ENCODE measurements at regions not wholly inside any gene's neighbourhood (a gene's known extent, or its start where the extent isn't known, plus 50 kb on each side); places are given as distances from the start of the nearest gene placed in this dataset.

DNA sequence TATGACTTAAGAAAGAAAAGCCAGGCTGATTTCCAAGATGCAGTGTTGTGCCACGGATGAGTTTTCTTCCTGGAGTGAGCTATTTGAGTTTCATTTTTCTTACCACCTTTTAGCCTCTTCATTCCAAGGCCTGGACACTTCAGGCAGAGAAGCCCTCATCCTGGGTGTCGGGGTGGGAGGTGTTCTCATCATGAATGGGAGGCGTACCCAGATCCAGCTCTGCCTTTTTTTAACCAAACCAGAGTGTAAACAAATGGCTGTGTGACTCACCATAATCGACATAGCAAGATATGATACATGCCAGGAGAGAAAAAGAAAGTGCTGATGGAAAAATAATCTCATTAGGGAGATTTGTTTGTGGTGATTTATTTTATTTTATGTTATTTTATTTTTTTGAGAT lies 79.9 kb downstream of the ARF6 start:
- H3K4me1 ChIP-seq (ENCODE audit: control insufficient read depth, insufficient read depth, low read length): peaks cover 16% of the 10 kb centered on the region
- H3K27me3 ChIP-seq (ENCODE audit: control insufficient read depth, insufficient read depth, low read length): no peaks in the 10 kb centered on the region
- H3K4me3 ChIP-seq (ENCODE audit: low read depth, low read length): no peak overlapping the region

DNA sequence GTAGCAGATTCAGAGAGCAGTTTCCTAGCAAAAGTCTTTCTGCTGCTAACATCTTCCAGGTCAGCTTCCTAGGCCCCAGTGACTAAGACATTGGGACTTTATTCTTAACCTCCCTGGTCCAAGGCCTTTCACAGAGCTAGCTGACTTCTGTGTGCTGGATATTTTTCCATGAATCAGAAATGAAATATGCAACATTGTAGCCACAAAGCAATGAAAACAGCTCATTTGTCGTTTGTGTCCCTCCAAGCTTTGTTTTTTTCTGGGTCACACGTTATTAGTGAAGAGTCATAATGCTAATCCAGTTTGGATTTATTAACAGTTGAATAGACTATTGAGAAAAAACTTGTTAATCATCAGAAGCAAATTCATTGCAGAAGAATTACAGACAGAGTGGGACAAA lies 82.4 kb downstream of the ARF6 start:
- Histone ChIP-seq H3K27ac (ENCODE audit: low read depth, low read length) (no peak overlapping the region), H3K9ac (ENCODE audit: low read depth, low read length) (no peak overlapping the region), H3K4me3 (ENCODE audit: low read depth, low read length) (no peak overlapping the region), H3K9me3 (ENCODE audit: control insufficient read depth, insufficient read depth, low read length) (no peaks in the 10 kb centered on the region), H3K36me3 (ENCODE audit: control insufficient read depth, insufficient read depth, low read length) (no peaks in the 10 kb centered on the region), H3K27me3 (ENCODE audit: control insufficient read depth, insufficient read depth, low read length) (no peaks in the 10 kb centered on the region), H3K4me1 (ENCODE audit: control insufficient read depth, insufficient read depth, low read length) (peaks cover 16% of the 10 kb centered on the region)

More for the DNA sequence above, 79.9 kb downstream of the ARF6 start:
- no peak overlapping the region for H3K27ac ChIP-seq (ENCODE audit: low read depth, low read length)
- H3K9ac ChIP-seq (ENCODE audit: low read depth, low read length): no peak overlapping the region
- H3K9me3 ChIP-seq (ENCODE audit: control insufficient read depth, insufficient read depth, low read length): no peaks in the 10 kb centered on the region
- no peaks in the 10 kb centered on the region for H3K36me3 ChIP-seq (ENCODE audit: control insufficient read depth, insufficient read depth, low read length)

DNA sequence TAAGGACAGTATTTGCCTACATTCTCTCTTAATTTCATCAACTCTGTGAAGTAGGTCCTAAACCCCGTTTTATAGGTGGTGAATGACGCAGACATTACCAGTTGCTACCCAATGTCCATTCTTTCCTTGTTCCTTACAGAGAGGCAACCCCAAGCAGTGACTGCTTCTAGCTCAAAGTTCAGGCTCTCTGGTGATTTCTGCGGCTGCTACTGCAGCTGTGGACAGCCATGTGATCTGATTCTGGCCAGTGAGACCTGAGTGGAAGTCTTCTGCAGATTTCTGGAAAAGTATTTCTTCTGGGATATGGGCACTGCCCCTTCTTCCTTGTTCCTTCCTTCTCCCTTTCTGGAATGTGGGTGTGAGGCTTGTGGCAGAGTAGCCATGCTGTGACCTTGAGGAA lies 82.9 kb downstream of the ARF6 start:
- Histone ChIP-seq H3K36me3 (ENCODE audit: control insufficient read depth, insufficient read depth, low read length) (no peaks in the 10 kb centered on the region), H3K27me3 (ENCODE audit: control insufficient read depth, insufficient read depth, low read length) (no peaks in the 10 kb centered on the region), H3K4me1 (ENCODE audit: control insufficient read depth, insufficient read depth, low read length) (peaks cover 16% of the 10 kb centered on the region), H3K9me3 (ENCODE audit: control insufficient read depth, insufficient read depth, low read length) (no peaks in the 10 kb centered on the region), H3K4me3 (ENCODE audit: low read depth, low read length) (no peak overlapping the region), H3K9ac (ENCODE audit: low read depth, low read length) (no peak overlapping the region), H3K27ac (ENCODE audit: low read depth, low read length) (no peak overlapping the region)

DNA sequence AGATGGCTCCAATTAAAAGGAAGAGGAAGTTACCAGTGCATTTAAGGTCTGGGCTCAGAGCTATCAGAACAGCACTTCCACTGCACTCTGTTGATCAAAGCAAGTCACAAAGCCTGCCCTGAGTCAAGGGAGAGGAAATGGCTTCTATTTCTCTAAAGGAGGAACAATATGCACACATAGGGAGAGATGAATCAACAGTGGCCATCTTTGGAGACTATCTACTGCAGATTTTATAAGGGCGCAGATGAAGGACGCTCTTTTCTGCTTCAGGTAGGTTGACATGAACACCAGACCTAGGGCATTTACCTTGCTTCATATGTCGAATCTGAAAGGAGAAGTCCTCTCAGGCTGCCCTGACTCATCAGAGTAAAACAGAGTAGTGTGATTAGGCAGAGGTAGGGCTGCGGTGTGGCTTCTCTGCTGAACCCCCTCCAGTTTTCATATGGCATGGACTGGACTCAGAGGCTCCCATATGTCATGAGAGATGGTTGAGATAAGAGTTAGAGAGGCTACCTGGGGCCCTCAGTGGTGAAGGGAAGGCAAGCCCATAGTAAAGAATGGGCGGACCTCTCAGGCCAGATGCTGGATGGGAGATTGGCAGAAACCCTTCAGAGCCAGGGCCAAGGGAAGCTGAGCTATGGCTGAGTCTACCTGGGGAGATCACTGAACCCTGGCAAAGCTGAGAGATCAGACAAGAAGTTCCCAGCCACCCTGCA lies 84.4 kb downstream of the ARF6 start:
- H3K9me3 ChIP-seq (ENCODE audit: control insufficient read depth, insufficient read depth, low read length): no peaks in the 10 kb centered on the region
- no peak overlapping the region for H3K9ac ChIP-seq (ENCODE audit: low read depth, low read length)
- no peaks in the 10 kb centered on the region for H3K36me3 ChIP-seq (ENCODE audit: control insufficient read depth, insufficient read depth, low read length)
- no peaks in the 10 kb centered on the region for H3K27me3 ChIP-seq (ENCODE audit: control insufficient read depth, insufficient read depth, low read length)
- no peak overlapping the region for H3K4me3 ChIP-seq (ENCODE audit: low read depth, low read length)
- peaks cover 11% of the 10 kb centered on the region for H3K4me1 ChIP-seq (ENCODE audit: control insufficient read depth, insufficient read depth, low read length)
- H3K27ac ChIP-seq (ENCODE audit: low read depth, low read length): no peak overlapping the region

DNA sequence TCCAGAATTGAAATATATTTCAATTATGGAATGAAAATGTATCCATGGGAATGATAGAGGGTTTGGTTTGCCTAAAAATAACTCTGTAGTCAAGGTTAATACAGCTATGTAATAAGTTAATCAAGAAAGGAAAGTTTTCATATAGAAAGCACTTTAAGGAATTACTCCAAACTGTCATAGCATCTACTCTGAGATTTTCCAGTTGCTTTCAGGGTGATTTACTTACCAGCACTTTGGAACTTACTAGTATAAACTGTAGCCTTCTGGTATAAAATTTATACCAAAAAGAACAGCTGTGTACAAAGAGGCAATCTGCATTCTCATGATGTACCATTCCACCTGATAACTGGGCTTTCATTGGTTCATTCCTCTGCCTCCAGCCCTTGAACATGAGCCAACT lies 87.1 kb downstream of the ARF6 start:
- Histone ChIP-seq H3K4me1 (ENCODE audit: control insufficient read depth, insufficient read depth, low read length) (peaks cover 3% of the 10 kb centered on the region; the same call in 1 of the 2 replicates), H3K27me3 (ENCODE audit: control insufficient read depth, insufficient read depth, low read length) (no peaks in the 10 kb centered on the region), H3K9ac (ENCODE audit: low read depth, low read length) (no peak overlapping the region), H3K27ac (ENCODE audit: low read depth, low read length) (no peak overlapping the region), H3K36me3 (ENCODE audit: control insufficient read depth, insufficient read depth, low read length) (no peaks in the 10 kb centered on the region), H3K4me3 (ENCODE audit: low read depth, low read length) (no peak overlapping the region), H3K9me3 (ENCODE audit: control insufficient read depth, insufficient read depth, low read length) (no peaks in the 10 kb centered on the region)

DNA sequence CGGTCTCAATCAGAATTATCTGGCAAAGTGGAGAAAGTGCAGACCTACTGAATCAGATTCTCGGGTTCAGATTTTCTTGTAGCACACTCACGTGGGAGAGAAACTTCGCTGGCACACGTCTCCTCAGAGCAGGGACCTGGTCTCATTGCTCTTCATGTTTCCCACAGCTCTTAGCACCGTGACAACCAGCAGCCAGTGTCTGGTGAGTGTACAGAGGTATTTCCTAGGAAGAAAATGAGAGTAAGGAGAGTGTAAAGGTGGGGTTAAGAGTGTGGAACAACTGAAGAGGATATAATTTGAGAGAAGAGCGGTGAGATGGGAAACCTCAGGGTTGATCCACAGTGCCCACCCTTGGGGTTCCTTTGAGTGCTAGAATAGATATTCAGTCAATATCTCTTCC lies 89.2 kb downstream of the ARF6 start:
- no peaks in the 10 kb centered on the region for H3K36me3 ChIP-seq (ENCODE audit: control insufficient read depth, insufficient read depth, low read length)
- no peak overlapping the region for H3K27ac ChIP-seq (ENCODE audit: low read depth, low read length)
- H3K4me1 ChIP-seq (ENCODE audit: control insufficient read depth, insufficient read depth, low read length): peaks cover 3% of the 10 kb centered on the region; the same call in 1 of the 2 replicates
- H3K4me3 ChIP-seq (ENCODE audit: low read depth, low read length): no peak overlapping the region
- H3K9ac ChIP-seq (ENCODE audit: low read depth, low read length): no peak overlapping the region
- H3K27me3 ChIP-seq (ENCODE audit: control insufficient read depth, insufficient read depth, low read length): no peaks in the 10 kb centered on the region
- H3K9me3 ChIP-seq (ENCODE audit: control insufficient read depth, insufficient read depth, low read length): no peaks in the 10 kb centered on the region

DNA sequence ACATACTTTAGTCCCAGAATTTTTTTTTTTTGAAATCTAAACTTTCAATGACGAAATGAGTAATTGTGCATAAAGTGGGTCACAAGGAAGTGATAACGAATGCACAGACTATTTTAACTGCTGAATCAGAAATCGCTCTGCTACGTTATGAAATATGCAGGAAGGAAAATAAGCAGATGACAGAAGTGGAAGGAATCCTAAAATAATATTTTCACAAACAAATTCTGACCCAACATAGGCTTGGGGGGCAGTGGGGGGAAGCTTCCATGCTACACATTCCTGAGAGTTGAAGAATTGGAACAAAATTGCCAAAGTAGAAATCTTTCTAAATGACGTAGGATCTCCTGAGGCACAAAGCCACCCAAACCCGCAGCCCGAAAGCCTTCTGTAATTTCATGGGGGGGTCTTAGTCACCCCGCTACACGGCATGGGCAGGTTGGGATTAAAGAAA lies 89.6 kb downstream of the ARF6 start:
- H3K27ac ChIP-seq (ENCODE audit: low read depth, low read length): no peak overlapping the region
- peaks cover 4% of the 10 kb centered on the region; the same call in 1 of the 2 replicates for H3K4me1 ChIP-seq (ENCODE audit: control insufficient read depth, insufficient read depth, low read length)
- H3K36me3 ChIP-seq (ENCODE audit: control insufficient read depth, insufficient read depth, low read length): no peaks in the 10 kb centered on the region
- H3K27me3 ChIP-seq (ENCODE audit: control insufficient read depth, insufficient read depth, low read length): no peaks in the 10 kb centered on the region
- H3K9me3 ChIP-seq (ENCODE audit: control insufficient read depth, insufficient read depth, low read length): no peaks in the 10 kb centered on the region
- H3K9ac ChIP-seq (ENCODE audit: low read depth, low read length): no peak overlapping the region
- H3K4me3 ChIP-seq (ENCODE audit: low read depth, low read length): no peak overlapping the region

DNA sequence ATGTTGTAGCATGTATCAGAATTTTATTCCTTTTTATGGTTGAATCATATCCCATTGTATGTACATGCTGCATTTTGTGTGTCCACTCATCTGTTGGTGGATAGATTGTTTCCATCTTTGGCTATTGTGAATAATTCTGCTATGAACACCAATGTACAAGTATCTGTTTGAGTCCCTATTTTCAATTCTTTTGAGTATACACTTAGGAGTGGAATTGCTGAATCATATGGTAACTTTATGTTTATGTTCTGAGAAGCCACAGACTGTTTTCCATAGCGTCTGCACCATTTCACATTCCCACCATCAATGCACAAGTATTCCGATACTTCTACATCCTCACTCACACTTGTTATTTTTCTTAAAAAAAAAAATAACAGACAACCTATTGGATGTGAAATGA lies 91.5 kb downstream of the ARF6 start:
- Histone ChIP-seq H3K9me3 (ENCODE audit: control insufficient read depth, insufficient read depth, low read length) (no peaks in the 10 kb centered on the region), H3K9ac (ENCODE audit: low read depth, low read length) (no peak overlapping the region), H3K27ac (ENCODE audit: low read depth, low read length) (no peak overlapping the region), H3K27me3 (ENCODE audit: control insufficient read depth, insufficient read depth, low read length) (no peaks in the 10 kb centered on the region), H3K4me1 (ENCODE audit: control insufficient read depth, insufficient read depth, low read length) (peaks cover 10% of the 10 kb centered on the region; the same call in 1 of the 2 replicates), H3K4me3 (ENCODE audit: low read depth, low read length) (no peak overlapping the region), H3K36me3 (ENCODE audit: control insufficient read depth, insufficient read depth, low read length) (no peaks in the 10 kb centered on the region)

DNA sequence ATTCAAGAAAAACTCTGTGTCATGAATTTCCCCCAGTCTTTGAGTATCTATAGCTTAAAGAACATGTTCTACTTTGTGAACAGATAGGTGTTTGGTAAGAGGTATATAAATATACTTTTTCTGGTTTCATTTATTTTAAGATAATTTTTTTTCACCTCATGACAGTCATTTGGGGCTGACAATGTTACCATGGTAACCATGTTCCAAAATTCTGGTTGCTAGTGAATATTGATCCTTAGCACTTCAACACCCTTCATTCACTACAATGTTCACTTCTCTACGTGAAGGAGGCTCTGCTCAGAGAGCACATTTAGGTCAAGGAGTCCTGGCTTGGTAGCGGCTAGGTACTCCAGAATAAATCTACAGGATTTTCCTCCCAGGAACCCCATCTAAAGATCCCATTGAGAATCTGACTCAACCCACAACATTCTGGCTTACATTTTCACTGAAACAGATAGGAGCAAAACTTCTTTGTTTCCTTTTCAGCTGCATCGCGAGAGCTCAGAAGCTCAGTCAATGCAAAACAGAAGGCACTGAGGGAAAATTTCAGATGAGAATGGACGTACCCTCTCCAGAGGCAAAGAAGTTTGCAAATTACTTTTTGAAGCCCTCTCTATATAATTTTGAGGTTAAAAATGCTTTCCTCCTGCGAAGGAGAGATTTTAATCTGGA lies 93.6 kb downstream of the ARF6 start:
- H3K9ac ChIP-seq (ENCODE audit: low read depth, low read length): no peak overlapping the region
- no peaks in the 10 kb centered on the region for H3K9me3 ChIP-seq (ENCODE audit: control insufficient read depth, insufficient read depth, low read length)
- H3K4me1 ChIP-seq (ENCODE audit: control insufficient read depth, insufficient read depth, low read length): peaks cover 10% of the 10 kb centered on the region; the same call in 1 of the 2 replicates
- no peaks in the 10 kb centered on the region for H3K36me3 ChIP-seq (ENCODE audit: control insufficient read depth, insufficient read depth, low read length)
- peak overlapping the region; percentile 76 for H3K27ac ChIP-seq (ENCODE audit: low read depth, low read length)
- H3K27me3 ChIP-seq (ENCODE audit: control insufficient read depth, insufficient read depth, low read length): no peaks in the 10 kb centered on the region
- H3K4me3 ChIP-seq (ENCODE audit: low read depth, low read length): no peak overlapping the region

DNA sequence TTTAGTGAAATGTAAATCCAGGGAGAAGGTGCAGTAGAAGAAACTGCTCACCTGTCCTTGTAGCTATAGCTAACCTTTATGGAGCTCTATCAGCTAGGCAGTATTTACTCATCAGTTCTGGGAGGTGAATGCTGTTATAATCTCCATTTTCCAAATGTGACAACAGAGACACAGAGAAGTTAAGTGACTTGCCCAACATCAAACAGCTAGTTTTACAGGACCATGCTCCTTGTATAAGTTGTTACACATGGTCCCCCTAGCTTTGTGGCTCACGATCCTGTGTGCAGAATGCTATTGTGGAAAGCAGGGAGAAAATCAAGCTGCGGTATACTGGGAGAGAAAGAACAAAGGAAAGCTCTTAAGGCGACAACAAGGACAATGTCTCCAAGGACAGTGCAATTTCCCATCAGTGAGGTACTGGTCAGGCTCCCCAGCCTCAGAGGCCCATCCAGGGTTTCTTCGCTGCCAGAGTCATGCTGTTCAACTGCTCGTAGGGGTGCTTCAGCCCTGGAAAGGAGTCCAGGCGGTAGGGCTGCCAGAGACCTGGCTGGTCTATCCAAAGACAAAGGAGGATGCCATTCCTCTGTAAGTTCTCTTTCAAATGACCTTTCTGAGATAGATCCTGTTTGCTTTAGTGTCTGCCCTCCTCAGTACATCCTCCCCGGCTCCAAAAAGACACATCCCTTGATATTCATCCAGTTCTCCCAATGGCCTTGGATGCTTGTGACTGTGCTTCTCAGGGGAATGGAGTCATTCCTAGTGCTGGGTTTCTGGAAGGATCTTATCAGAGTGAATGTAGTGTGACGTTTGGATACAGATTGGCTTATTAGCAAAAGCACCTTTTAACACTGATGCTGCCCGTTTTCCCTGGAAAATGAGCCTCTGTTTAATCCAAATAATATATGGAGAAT lies 95.5 kb downstream of the ARF6 start:
- H3K36me3 ChIP-seq (ENCODE audit: control insufficient read depth, insufficient read depth, low read length): no peaks in the 10 kb centered on the region
- H3K27me3 ChIP-seq (ENCODE audit: control insufficient read depth, insufficient read depth, low read length): no peaks in the 10 kb centered on the region
- H3K9me3 ChIP-seq (ENCODE audit: control insufficient read depth, insufficient read depth, low read length): no peaks in the 10 kb centered on the region
- H3K27ac ChIP-seq (ENCODE audit: low read depth, low read length): peak overlapping the region; percentile 43
- H3K4me3 ChIP-seq (ENCODE audit: low read depth, low read length): no peak overlapping the region
- H3K9ac ChIP-seq (ENCODE audit: low read depth, low read length): no peak overlapping the region
- H3K4me1 ChIP-seq (ENCODE audit: control insufficient read depth, insufficient read depth, low read length): peaks cover 10% of the 10 kb centered on the region; the same call in 1 of the 2 replicates
